Spinal cord (tissue), 9 donors: ENCODE measurements at regions not wholly inside any gene's neighbourhood (a gene's known extent, or its start where the extent isn't known, plus 50 kb on each side); places are given as distances from the start of the nearest gene placed in this dataset.

Source experiments
- DNase-seq, 6 donors: peaks; one replicate each; pipeline versions ENCODE4 v3.0.0 to v3.0.0-alpha.2; 2013 to 2015; ENCODE audit warnings: low spot score in 6 of 6, low read depth in 4 of 6
- H3K27ac ChIP-seq: one replicate; pipeline ENCODE4 v1.5.1; 2013; ENCODE audit warnings: low read depth, low read length, control low read depth
- H3K27me3 ChIP-seq: one replicate; pipeline ENCODE4 v1.6.1; 2013; ENCODE audit warnings: low read length; ENCODE audit not compliant: control insufficient read depth, insufficient read depth
- H3K36me3 ChIP-seq: one replicate; pipeline ENCODE4 v1.6.1; 2013; ENCODE audit warnings: low read length; ENCODE audit not compliant: control insufficient read depth, insufficient read depth
- H3K4me1 ChIP-seq: one replicate; pipeline ENCODE4 v1.6.1; 2013; ENCODE audit warnings: low read length; ENCODE audit not compliant: control insufficient read depth, insufficient read depth
- H3K4me3 ChIP-seq: one replicate; pipeline ENCODE4 v1.5.1; 2013; ENCODE audit warnings: low read depth, low read length, control low read depth
- H3K9me3 ChIP-seq: one replicate; pipeline ENCODE4 v1.6.1; 2013; ENCODE audit warnings: low read length; ENCODE audit not compliant: control insufficient read depth, insufficient read depth
- WGBS: methylation state at CpG from one replicate; pipeline ENCODE4 v1.1.5; 2013; ENCODE audit warnings: missing lambda C conversion rate; ENCODE audit not compliant: insufficient coverage; 5-methylcytosine and 5-hydroxymethylcytosine counted together
- donor health status: healthy.

GRCh38 chr4:45006078-45006477 lies 279.7 kb upstream of the GNPDA2 start:
- H3K27ac ChIP-seq, result no peak overlapping the region
- no peak for DNase-seq
- no peaks in the 10 kb centered on the region for H3K27me3 ChIP-seq

GRCh38 chr4:45004847-45005565 lies 278.6 kb upstream of the GNPDA2 start:
- no peak overlapping the region for H3K27ac ChIP-seq
- H3K4me3 ChIP-seq, result no peak overlapping the region
- DNase-seq, result no peak
- no peaks in the 10 kb centered on the region for H3K4me1 ChIP-seq
- H3K36me3 ChIP-seq, result no peaks in the 10 kb centered on the region
- no peaks in the 10 kb centered on the region for H3K9me3 ChIP-seq
- H3K27me3 ChIP-seq, result no peaks in the 10 kb centered on the region
- 75% methylated on average over 3 of the region's 4 CpGs for WGBS

More at GRCh38 chr4:45006078-45006477, 279.7 kb upstream of the GNPDA2 start:
- Histone ChIP-seq H3K36me3 (no peaks in the 10 kb centered on the region), H3K4me1 (no peaks in the 10 kb centered on the region), H3K4me3 (no peak overlapping the region), H3K9me3 (no peaks in the 10 kb centered on the region)

- no peaks in the 10 kb centered on the region for H3K9me3 ChIP-seq
- H3K27me3 ChIP-seq, result no peaks in the 10 kb centered on the region
- DNase-seq, result no peak
- no peaks in the 10 kb centered on the region for H3K4me1 ChIP-seq
- no peak overlapping the region for H3K27ac ChIP-seq
- no peaks in the 10 kb centered on the region for H3K36me3 ChIP-seq
- H3K4me3 ChIP-seq, result no peak overlapping the region
- WGBS, result no CpG with 5 or more reads among the region's 2 CpGs
Measured at GRCh38 chr4:45004326-45004725, 278.0 kb upstream of the GNPDA2 start.

GRCh38 chr4:44996276-44996845 lies 270.0 kb upstream of the GNPDA2 start:
- H3K27me3 ChIP-seq, result no peaks in the 10 kb centered on the region
- no peak overlapping the region for H3K4me3 ChIP-seq
- no peaks in the 10 kb centered on the region for H3K36me3 ChIP-seq
- no peak for DNase-seq
- no peak overlapping the region for H3K27ac ChIP-seq
- WGBS, result 94% methylated on average over 3 of the region's 4 CpGs
- no peaks in the 10 kb centered on the region for H3K4me1 ChIP-seq
- no peaks in the 10 kb centered on the region for H3K9me3 ChIP-seq

GRCh38 chr4:44988011-44988410 lies 261.7 kb upstream of the GNPDA2 start:
- DNase-seq, result no peak
- H3K27me3 ChIP-seq, result no peaks in the 10 kb centered on the region
- WGBS, result 69% methylated on average over 4 of the region's 5 CpGs
- no peaks in the 10 kb centered on the region for H3K36me3 ChIP-seq
- H3K4me1 ChIP-seq, result no peaks in the 10 kb centered on the region
- H3K4me3 ChIP-seq, result no peak overlapping the region
- H3K9me3 ChIP-seq, result no peaks in the 10 kb centered on the region
- H3K27ac ChIP-seq, result no peak overlapping the region

- no peaks in the 10 kb centered on the region for H3K27me3 ChIP-seq
- H3K27ac ChIP-seq, result no peak overlapping the region
- H3K4me1 ChIP-seq, result no peaks in the 10 kb centered on the region
- no peaks in the 10 kb centered on the region for H3K9me3 ChIP-seq
- H3K36me3 ChIP-seq, result no peaks in the 10 kb centered on the region
- no CpG with 5 or more reads among the region's 5 CpGs for WGBS
- H3K4me3 ChIP-seq, result no peak overlapping the region
- no peak for DNase-seq
Measured at GRCh38 chr4:44985938-44986337, 259.6 kb upstream of the GNPDA2 start.

- H3K27me3 ChIP-seq, result no peaks in the 10 kb centered on the region
- H3K27ac ChIP-seq, result no peak overlapping the region
- no peaks in the 10 kb centered on the region for H3K36me3 ChIP-seq
- no peaks in the 10 kb centered on the region for H3K4me1 ChIP-seq
- no peak overlapping the region for H3K4me3 ChIP-seq
- 93% methylated on average over 2 of the region's 2 CpGs for WGBS
- no peaks in the 10 kb centered on the region for H3K9me3 ChIP-seq
- no peak for DNase-seq
Measured at GRCh38 chr4:44985152-44985551, 258.8 kb upstream of the GNPDA2 start.

- no peak overlapping the region for H3K4me3 ChIP-seq
- H3K27ac ChIP-seq, result no peak overlapping the region
- H3K9me3 ChIP-seq, result no peaks in the 10 kb centered on the region
- H3K4me1 ChIP-seq, result no peaks in the 10 kb centered on the region
- no peaks in the 10 kb centered on the region for H3K27me3 ChIP-seq
- no peaks in the 10 kb centered on the region for H3K36me3 ChIP-seq
- DNase-seq, result no peak
Measured at GRCh38 chr4:44984083-44984482, 257.7 kb upstream of the GNPDA2 start.

GRCh38 chr4:44983083-44983482 lies 256.7 kb upstream of the GNPDA2 start:
- Histone ChIP-seq H3K27ac (no peak overlapping the region), H3K4me3 (no peak overlapping the region), H3K36me3 (no peaks in the 10 kb centered on the region), H3K9me3 (no peaks in the 10 kb centered on the region), H3K27me3 (no peaks in the 10 kb centered on the region), H3K4me1 (no peaks in the 10 kb centered on the region)
- no CpG with 5 or more reads among the region's 2 CpGs for WGBS
- peak in 1 of 6 donors; percentile 15 for DNase-seq

GRCh38 chr4:44978020-44978419 lies 251.7 kb upstream of the GNPDA2 start:
- H3K9me3 ChIP-seq, result no peaks in the 10 kb centered on the region
- no peak overlapping the region for H3K27ac ChIP-seq
- peak in 3 of 6 donors; percentile 2 to 49 (median 6) for DNase-seq
- no CpG with 5 or more reads among the region's 1 CpG for WGBS
- H3K4me3 ChIP-seq, result no peak overlapping the region
- no peaks in the 10 kb centered on the region for H3K27me3 ChIP-seq
- no peaks in the 10 kb centered on the region for H3K4me1 ChIP-seq
- H3K36me3 ChIP-seq, result no peaks in the 10 kb centered on the region
